NT2/D1 (cell line): ENCODE measurements at regions not wholly inside any gene's neighbourhood (a gene's known extent, or its start where the extent isn't known, plus 50 kb on each side); places are given as distances from the start of the nearest gene placed in this dataset.

Experiments used
- SUZ12 ChIP-seq: IDR thresholded peaks from 2 replicates; pipeline ENCODE4 v1.6.1; 2011; ENCODE audit not compliant: insufficient read length, insufficient read depth; ENCODE audit errors: extremely low read depth
- YY1 ChIP-seq: IDR thresholded peaks from 2 replicates; pipeline ENCODE4 v1.6.1; 2011; ENCODE audit not compliant: insufficient read length, insufficient read depth
- ZNF274 ChIP-seq: IDR thresholded peaks from 2 replicates; pipeline ENCODE4 v1.6.1; 2011; ENCODE audit warnings: mild to moderate bottlenecking, low read depth, low read length

- TF ChIP-seq ZNF274 (no peak), YY1 (no peak), SUZ12 (no peak)
Observed at GRCh38 chr21:41597811-41598231, 89.9 kb upstream of the TMPRSS2 start.
